ENCODE measurements at regions not wholly inside any gene's neighbourhood (a gene's known extent, or its start where the extent isn't known, plus 50 kb on each side); places are given as distances from the start of the nearest gene placed in this dataset.
A peak's percentile ranks its signal among the peaks of the same experiment; 100 is the strongest.

GRCh38 chr4:110735686-110736085, 112.8 kb upstream of the PITX2 start:
- H3K4me3 ChIP-seq, result no peak overlapping the region
- H3K4me1 ChIP-seq (replicated peaks in 1 of 2), result no peaks in the 10 kb centered on the region
- H3K27ac ChIP-seq, result no peak overlapping the region
- WGBS, 10 experiments, result 86 to 100% (median 89%) methylated on average over 1 of the region's 1 CpG; no CpG with 5 or more reads in 2 of the 10 experiments
- peak in 2 of 8 experiments; percentile 82 for ATAC-seq (replicated peaks in 6 of 8)
- in situ Hi-C loops (cut with MboI; ENCODE audit: low pct_unique_long_range_greater_than_20kb in 2 of 9, low sequenced_read_pairs in 9 of 9, unreplicated experiment in 9 of 9), result no loop called here

- Histone ChIP-seq H3K4me3 (no peak overlapping the region), H3K27ac (no peak overlapping the region), H3K4me1 (replicated peaks in 1 of 2) (no peaks in the 10 kb centered on the region)
- no peak for ATAC-seq (replicated peaks in 6 of 8)
- in situ Hi-C loops (cut with MboI; ENCODE audit: low pct_unique_long_range_greater_than_20kb in 2 of 9, low sequenced_read_pairs in 9 of 9, unreplicated experiment in 9 of 9), result no loop called here
- 80 to 100% (median 92%) methylated on average over 1 to 3 of the region's 3 CpGs; no CpG with 5 or more reads in 3 of the 10 experiments for WGBS, 10 experiments
These were observed 115.1 kb upstream of the PITX2 start for GRCh38 chr4:110737931-110738330.

GRCh38 chr4:110742143-110742542, 119.3 kb upstream of the PITX2 start:
- ATAC-seq (replicated peaks in 6 of 8), result no peak
- Histone ChIP-seq H3K4me1 (replicated peaks in 1 of 2) (no peaks in the 10 kb centered on the region), H3K27ac (no peak overlapping the region), H3K4me3 (no peak overlapping the region)
- in situ Hi-C loops (cut with MboI; ENCODE audit: low pct_unique_long_range_greater_than_20kb in 2 of 9, low sequenced_read_pairs in 9 of 9, unreplicated experiment in 9 of 9), result no loop called here

GRCh38 chr4:110748071-110748470, 125.2 kb upstream of the PITX2 start:
- no peaks in the 10 kb centered on the region for H3K4me1 ChIP-seq (replicated peaks in 1 of 2)
- in situ Hi-C loops (cut with MboI; ENCODE audit: low pct_unique_long_range_greater_than_20kb in 2 of 9, low sequenced_read_pairs in 9 of 9, unreplicated experiment in 9 of 9), result no loop called here
- no peak overlapping the region for H3K27ac ChIP-seq
- H3K4me3 ChIP-seq, result no peak overlapping the region
- 76 to 100% (median 95%) methylated on average over 1 to 2 of the region's 2 CpGs; no CpG with 5 or more reads in 1 of the 10 experiments for WGBS, 10 experiments
- no peak for ATAC-seq (replicated peaks in 6 of 8)

- Histone ChIP-seq H3K27ac (no peak overlapping the region), H3K4me1 (replicated peaks in 1 of 2) (no peaks in the 10 kb centered on the region), H3K4me3 (no peak overlapping the region)
- in situ Hi-C loops (cut with MboI; ENCODE audit: low pct_unique_long_range_greater_than_20kb in 2 of 9, low sequenced_read_pairs in 9 of 9, unreplicated experiment in 9 of 9), result no loop called here
- ATAC-seq (replicated peaks in 6 of 8), result peak in 3 of 8 experiments; percentile 55 to 92 (median 88)
- WGBS, 10 experiments, result 6 to 96% (median 50%) methylated on average over 1 to 3 of the region's 3 CpGs; no CpG with 5 or more reads in 1 of the 10 experiments
These were observed 128.3 kb upstream of the PITX2 start for GRCh38 chr4:110751183-110751582.

- no peak for ATAC-seq (replicated peaks in 6 of 8)
- H3K27ac ChIP-seq, result no peak overlapping the region
- in situ Hi-C loops (cut with MboI; ENCODE audit: low pct_unique_long_range_greater_than_20kb in 2 of 9, low sequenced_read_pairs in 9 of 9, unreplicated experiment in 9 of 9), result no loop called here
- no peak overlapping the region for H3K4me3 ChIP-seq
- H3K4me1 ChIP-seq (replicated peaks in 1 of 2), result no peaks in the 10 kb centered on the region
- 27 to 90% (median 79%) methylated on average over 1 to 2 of the region's 2 CpGs; no CpG with 5 or more reads in 2 of the 10 experiments for WGBS, 10 experiments
These were observed 129.1 kb upstream of the PITX2 start for GRCh38 chr4:110751986-110752385.

- no peak for ATAC-seq (replicated peaks in 6 of 8)
- Histone ChIP-seq H3K4me1 (replicated peaks in 1 of 2) (no peaks in the 10 kb centered on the region), H3K27ac (no peak overlapping the region), H3K4me3 (no peak overlapping the region)
- 44 to 85% (median 60%) methylated on average over 1 to 3 of the region's 3 CpGs; no CpG with 5 or more reads in 1 of the 10 experiments for WGBS, 10 experiments
- in situ Hi-C loops (cut with MboI; ENCODE audit: low pct_unique_long_range_greater_than_20kb in 2 of 9, low sequenced_read_pairs in 9 of 9, unreplicated experiment in 9 of 9), result no loop called here
These were observed 130.6 kb upstream of the PITX2 start for GRCh38 chr4:110753466-110753865.

GRCh38 chr4:110754716-110755115, 131.8 kb upstream of the PITX2 start:
- no peaks in the 10 kb centered on the region for H3K4me1 ChIP-seq (replicated peaks in 1 of 2)
- H3K27ac ChIP-seq, result no peak overlapping the region
- no peak overlapping the region for H3K4me3 ChIP-seq
- 73 to 100% (median 90%) methylated on average over 1 to 2 of the region's 2 CpGs for WGBS, 10 experiments
- in situ Hi-C loops (cut with MboI; ENCODE audit: low pct_unique_long_range_greater_than_20kb in 2 of 9, low sequenced_read_pairs in 9 of 9, unreplicated experiment in 9 of 9), result no loop called here
- ATAC-seq (replicated peaks in 6 of 8), result no peak

GRCh38 chr4:110769578-110769977, 146.7 kb upstream of the PITX2 start:
- no peak overlapping the region for H3K27ac ChIP-seq
- no peak overlapping the region for H3K4me3 ChIP-seq
- ATAC-seq (replicated peaks in 6 of 8), result peak in 2 of 8 experiments; percentile 18 to 69
- WGBS, 10 experiments, result 0 to 86% (median 50%) methylated on average over 1 to 2 of the region's 2 CpGs; no CpG with 5 or more reads in 4 of the 10 experiments
- in situ Hi-C loops (cut with MboI; ENCODE audit: low pct_unique_long_range_greater_than_20kb in 2 of 9, low sequenced_read_pairs in 9 of 9, unreplicated experiment in 9 of 9), result no loop called here
- no peaks in the 10 kb centered on the region for H3K4me1 ChIP-seq (replicated peaks in 1 of 2)

- in situ Hi-C loops (cut with MboI; ENCODE audit: low pct_unique_long_range_greater_than_20kb in 2 of 9, low sequenced_read_pairs in 9 of 9, unreplicated experiment in 9 of 9), result no loop called here
- H3K4me3 ChIP-seq, result no peak overlapping the region
- no peaks in the 10 kb centered on the region for H3K4me1 ChIP-seq (replicated peaks in 1 of 2)
- H3K27ac ChIP-seq, result no peak overlapping the region
- 60 to 100% (median 92%) methylated on average over 1 to 3 of the region's 3 CpGs for WGBS, 10 experiments
- ATAC-seq (replicated peaks in 6 of 8), result no peak
These were observed 147.5 kb upstream of the PITX2 start for GRCh38 chr4:110770353-110770752.

GRCh38 chr4:110778521-110778920, 155.6 kb upstream of the PITX2 start:
- WGBS, 10 experiments, result 4 to 86% (median 31%) methylated on average over 1 to 2 of the region's 2 CpGs; no CpG with 5 or more reads in 2 of the 10 experiments
- in situ Hi-C loops (cut with MboI; ENCODE audit: low pct_unique_long_range_greater_than_20kb in 2 of 9, low sequenced_read_pairs in 9 of 9, unreplicated experiment in 9 of 9), result no loop called here
- Histone ChIP-seq H3K27ac (no peak overlapping the region), H3K4me1 (replicated peaks in 1 of 2) (no peaks in the 10 kb centered on the region), H3K4me3 (no peak overlapping the region)
- ATAC-seq (replicated peaks in 6 of 8), result peak in 3 of 8 experiments; percentile 70 to 76 (median 71)

GRCh38 chr4:110780538-110780937, 157.7 kb upstream of the PITX2 start:
- 83 to 100% (median 83%) methylated on average over 1 of the region's 1 CpG; no CpG with 5 or more reads in 7 of the 10 experiments for WGBS, 10 experiments
- no peak overlapping the region for H3K4me3 ChIP-seq

GRCh38 chr4:110781944-110782343, 159.1 kb upstream of the PITX2 start:
- in situ Hi-C loops (cut with MboI; ENCODE audit: low pct_unique_long_range_greater_than_20kb in 2 of 9, low sequenced_read_pairs in 9 of 9, unreplicated experiment in 9 of 9), result no loop called here
- H3K27ac ChIP-seq, result no peak overlapping the region
- 76 to 97% (median 86%) methylated on average over 1 to 4 of the region's 4 CpGs; no CpG with 5 or more reads in 1 of the 10 experiments for WGBS, 10 experiments
- no peaks in the 10 kb centered on the region for H3K4me1 ChIP-seq (replicated peaks in 1 of 2)
- ATAC-seq (replicated peaks in 6 of 8), result no peak
- no peak overlapping the region for H3K4me3 ChIP-seq

More at GRCh38 chr4:110780538-110780937, 157.7 kb upstream of the PITX2 start:
- H3K4me1 ChIP-seq (replicated peaks in 1 of 2), result no peaks in the 10 kb centered on the region
- H3K27ac ChIP-seq, result no peak overlapping the region
- no peak for ATAC-seq (replicated peaks in 6 of 8)
- in situ Hi-C loops (cut with MboI; ENCODE audit: low pct_unique_long_range_greater_than_20kb in 2 of 9, low sequenced_read_pairs in 9 of 9, unreplicated experiment in 9 of 9), result no loop called here

GRCh38 chr4:110787109-110787508, 164.2 kb upstream of the PITX2 start:
- WGBS, 10 experiments, result 55 to 100% (median 91%) methylated on average over 2 to 4 of the region's 4 CpGs; no CpG with 5 or more reads in 2 of the 10 experiments
- Histone ChIP-seq H3K27ac (no peak overlapping the region), H3K4me3 (no peak overlapping the region), H3K4me1 (replicated peaks in 1 of 2) (no peaks in the 10 kb centered on the region)
- in situ Hi-C loops (cut with MboI; ENCODE audit: low pct_unique_long_range_greater_than_20kb in 2 of 9, low sequenced_read_pairs in 9 of 9, unreplicated experiment in 9 of 9), result no loop called here
- ATAC-seq (replicated peaks in 6 of 8), result no peak

Measured in motor neuron (in vitro differentiated cells).